ENCODE measurements at regions not wholly inside any gene's neighbourhood (a gene's known extent, or its start where the extent isn't known, plus 50 kb on each side); places are given as distances from the start of the nearest gene placed in this dataset.

DNA sequence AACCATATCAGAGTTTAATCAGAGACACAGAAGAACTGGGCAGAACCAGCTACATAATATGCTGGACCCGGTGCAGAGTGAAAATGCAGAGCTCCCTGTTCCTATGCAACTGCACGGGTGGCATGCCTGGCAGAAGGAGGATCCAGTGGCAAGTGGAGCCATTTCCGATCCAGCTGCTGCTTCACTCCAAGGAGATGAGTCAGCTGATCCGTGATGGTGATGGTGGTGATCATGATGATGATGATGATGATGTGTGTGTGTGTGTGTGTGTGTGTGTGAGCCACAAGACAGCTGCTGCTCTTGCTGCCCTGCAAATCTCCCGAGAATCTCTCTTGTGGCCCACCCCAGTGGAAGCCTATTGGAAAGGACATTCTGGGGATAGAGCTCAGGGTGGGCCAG is 133.0 kb downstream of the URB2 start:
- H3K4me3 ChIP-seq (ENCODE audit: low read length), result no peak overlapping the region

DNA sequence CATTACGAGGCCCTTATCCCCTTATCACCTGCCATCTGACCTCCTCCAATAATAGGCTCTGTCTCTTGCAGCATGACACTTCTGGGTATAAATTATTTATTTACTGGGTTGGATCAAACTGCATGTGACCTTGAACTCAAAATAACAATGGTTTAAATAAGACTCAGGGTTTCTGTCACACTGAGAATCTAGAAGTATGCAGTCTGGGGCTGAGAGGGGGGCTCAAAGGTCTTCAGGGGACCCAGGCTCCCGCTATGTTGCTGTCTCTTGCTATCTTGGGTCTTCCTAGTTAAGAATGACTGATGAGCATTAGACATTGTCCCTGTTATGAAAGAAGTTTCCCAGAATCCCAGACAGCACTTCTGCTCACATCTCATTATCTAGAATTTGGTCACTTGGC is 133.5 kb downstream of the URB2 start:
- DNase-seq (ENCODE audit: low read depth, low spot score), result no peak
- no peak overlapping the region for H3K4me3 ChIP-seq (ENCODE audit: low read length)

More for the DNA sequence above, 133.0 kb downstream of the URB2 start:
- DNase-seq (ENCODE audit: low read depth, low spot score), result no peak

DNA sequence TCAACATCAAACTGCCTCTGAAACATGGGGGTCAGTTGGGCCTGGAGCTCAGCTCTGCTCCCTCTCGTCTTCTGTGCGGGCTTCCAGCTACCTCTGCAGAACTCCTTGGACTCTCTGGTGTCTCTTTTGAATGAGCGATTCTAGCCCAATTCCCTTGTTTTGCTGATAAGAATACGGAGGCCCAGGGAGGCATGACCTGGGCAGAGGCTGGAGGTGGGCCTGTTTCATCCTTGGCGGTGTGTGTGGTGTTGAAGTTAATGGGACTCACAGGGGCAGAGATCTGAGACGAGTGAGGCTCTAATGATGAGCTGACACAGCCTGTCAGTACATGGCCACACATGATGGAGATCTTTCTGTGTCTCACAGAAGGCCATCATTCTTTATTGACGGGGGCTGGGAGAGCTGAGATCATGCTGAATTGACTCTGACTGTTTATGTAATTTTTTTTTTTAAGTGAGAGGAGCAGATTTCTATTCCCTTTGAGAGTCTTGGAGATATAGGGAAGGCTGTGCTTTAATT is 134.5 kb downstream of the URB2 start:
- no peak overlapping the region for H3K4me3 ChIP-seq (ENCODE audit: low read length)

DNA sequence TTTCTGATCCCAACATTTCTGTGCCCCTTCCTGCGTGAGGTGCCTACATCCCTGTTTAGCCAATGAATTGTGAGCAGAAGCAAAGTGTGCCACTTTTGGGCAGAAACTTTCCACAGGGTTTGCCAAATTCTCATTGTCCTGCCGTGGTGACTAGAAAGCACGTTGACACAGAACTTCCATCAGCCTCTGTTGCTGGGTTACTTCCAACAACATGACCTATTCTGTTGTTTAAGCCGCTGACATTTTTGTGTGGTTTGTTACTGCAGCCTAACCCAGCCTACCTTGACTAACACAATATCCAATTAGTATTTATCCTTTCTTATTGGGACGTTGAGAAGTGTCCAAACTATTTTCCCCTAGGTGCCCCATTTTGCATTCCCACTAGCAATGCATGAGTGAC is 136.8 kb downstream of the URB2 start:
- no peak for DNase-seq (ENCODE audit: low read depth, low spot score)
- no peak overlapping the region for H3K4me3 ChIP-seq (ENCODE audit: low read length)

More for the DNA sequence above, 134.5 kb downstream of the URB2 start:
- DNase-seq (ENCODE audit: low read depth, low spot score), result no peak

DNA sequence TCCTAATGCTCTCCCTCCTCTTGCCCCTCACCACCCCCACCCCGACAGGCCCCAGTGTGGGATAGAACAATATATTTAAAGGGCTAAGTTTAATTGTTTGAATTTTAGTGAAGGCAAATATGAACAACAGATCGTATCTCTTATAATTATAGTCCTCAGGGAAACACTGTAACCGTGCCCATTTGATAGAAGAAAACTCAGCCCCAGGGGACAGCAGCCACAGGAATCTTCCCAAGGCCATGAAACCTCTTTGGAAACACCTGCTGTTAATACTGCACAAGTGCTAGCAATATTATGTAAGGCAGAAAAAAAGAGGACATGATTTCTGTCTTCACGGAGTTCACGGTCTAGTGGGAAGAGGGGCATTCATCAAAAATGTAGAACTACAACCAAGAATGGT is 142.2 kb downstream of the URB2 start:
- no peak overlapping the region for H3K4me3 ChIP-seq (ENCODE audit: low read length)
- no peak for DNase-seq (ENCODE audit: low read depth, low spot score)

DNA sequence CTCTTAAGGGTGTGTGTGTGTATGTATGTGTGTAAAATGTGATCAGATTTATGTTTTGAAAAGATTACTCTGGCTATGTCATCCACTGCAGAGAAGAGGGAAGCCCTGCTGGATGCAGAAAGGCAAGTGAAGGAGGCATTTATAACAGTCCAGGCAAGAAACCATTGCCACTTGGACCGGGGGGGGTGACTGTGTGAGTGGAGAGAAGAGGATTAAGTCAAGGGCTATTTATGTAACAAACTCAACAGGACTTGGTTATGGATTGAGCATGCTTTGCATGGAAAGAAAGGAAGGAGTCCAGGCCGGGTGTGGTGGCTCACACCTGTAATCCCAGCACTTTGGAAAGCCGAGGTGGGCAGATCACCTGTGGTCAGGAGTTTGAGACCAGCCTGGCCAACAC is 143.0 kb downstream of the URB2 start:
- H3K4me3 ChIP-seq (ENCODE audit: low read length), result no peak overlapping the region
- DNase-seq (ENCODE audit: low read depth, low spot score), result no peak

DNA sequence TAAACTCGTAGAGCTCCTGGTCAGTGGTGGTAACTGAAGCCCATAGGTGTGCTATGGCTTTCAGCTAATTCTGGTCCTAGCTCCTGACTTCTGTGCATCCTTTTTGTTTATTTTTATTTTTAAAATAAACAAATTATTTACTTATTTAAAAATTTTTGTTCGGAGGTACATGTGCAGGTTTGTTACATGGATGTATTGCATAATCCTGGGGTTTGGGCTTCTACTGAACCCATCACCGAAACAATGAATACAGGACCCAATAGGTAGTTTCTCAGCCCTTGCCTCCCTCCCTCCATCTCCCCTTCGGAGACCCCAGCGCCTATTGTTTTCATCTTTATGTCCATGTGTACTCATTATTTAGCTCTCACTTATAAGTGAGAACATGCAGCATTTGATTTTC is 143.8 kb downstream of the URB2 start:
- no peak overlapping the region for H3K4me3 ChIP-seq (ENCODE audit: low read length)
- DNase-seq (ENCODE audit: low read depth, low spot score), result no peak

DNA sequence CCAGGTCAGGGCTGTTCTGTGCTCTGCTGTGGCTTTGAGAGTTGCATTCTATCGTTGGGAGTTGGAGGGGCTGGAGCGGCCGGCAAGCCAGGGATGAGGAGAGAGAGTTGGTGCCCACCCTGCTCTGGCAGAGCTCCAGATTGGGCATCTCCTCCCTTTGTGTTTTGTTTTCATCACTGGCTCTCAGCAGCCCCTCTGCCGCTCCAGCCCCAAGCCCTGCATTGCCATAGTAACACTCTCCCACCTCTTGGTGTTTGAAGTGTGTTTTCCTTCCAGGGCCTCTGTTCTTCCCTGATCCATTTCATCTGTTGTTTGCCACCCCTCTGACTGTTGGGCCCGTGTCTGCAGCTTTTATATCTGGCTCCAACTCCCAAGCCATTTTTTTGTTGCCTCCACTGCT is 152.7 kb downstream of the URB2 start:
- H3K4me3 ChIP-seq (ENCODE audit: low read length), result no peak overlapping the region
- no peak for DNase-seq (ENCODE audit: low read depth, low spot score)

DNA sequence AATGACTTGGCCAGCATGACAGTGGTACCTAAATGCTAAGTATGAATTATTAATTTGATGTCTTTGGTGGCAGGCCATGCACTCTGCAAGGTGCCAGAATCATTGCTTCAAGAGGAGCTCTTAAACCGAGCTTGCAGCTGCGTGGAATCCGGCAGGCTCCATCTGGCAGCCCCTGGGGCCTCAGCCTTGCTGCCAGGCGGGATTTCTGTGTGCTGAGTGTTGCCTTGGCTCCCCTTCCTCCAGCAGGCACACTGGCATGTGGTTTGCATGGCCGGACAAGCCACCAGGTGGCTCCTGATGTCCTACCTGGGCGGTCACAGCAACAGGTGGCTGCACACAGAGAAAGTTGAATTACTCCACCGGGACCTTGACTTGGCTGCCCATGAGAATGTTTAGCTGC is 155.4 kb downstream of the URB2 start:
- no peak for DNase-seq (ENCODE audit: low read depth, low spot score)
- no peak overlapping the region for H3K4me3 ChIP-seq (ENCODE audit: low read length)

DNA sequence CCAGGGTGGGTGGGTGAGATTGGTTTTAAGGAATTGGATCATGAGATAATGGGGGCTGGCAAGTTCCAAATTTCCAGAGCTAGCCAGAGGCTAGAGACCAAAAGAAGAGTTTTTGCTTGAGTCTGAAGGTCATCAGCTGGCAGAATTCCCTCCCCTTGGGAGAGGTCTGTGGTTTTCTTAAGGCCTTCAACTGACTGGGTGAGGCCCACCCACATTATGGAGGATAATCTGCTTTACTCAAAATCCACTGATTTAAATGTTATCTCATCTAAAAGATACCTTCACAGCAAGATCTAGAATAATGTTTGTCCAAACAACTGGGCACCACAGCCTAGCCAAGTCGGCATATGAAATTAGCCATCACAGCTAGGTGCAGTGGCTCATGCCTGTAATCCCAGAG is 156.4 kb downstream of the URB2 start:
- no peak overlapping the region for H3K4me3 ChIP-seq (ENCODE audit: low read length)
- no peak for DNase-seq (ENCODE audit: low read depth, low spot score)

DNA sequence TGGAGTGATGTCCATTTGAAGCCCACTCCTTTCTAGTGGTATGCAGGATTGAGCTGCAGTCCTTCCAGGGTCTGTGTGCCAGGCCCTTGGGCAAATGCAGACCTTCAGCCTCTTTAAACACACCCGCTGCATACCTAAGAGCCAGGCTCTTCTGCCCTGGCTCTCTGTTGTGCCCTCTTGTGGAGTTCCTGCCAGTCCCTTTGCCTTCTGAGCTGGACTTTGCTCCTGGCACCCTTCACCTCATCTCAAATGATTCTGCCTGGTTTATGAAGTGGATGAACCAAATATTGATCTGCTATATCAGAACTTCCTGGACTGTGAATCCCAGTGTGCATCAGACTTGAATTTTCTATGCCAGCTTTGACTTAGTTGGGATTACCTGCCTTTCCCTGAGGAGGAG is 158.8 kb downstream of the URB2 start:
- no peak overlapping the region for H3K4me3 ChIP-seq (ENCODE audit: low read length)

DNA sequence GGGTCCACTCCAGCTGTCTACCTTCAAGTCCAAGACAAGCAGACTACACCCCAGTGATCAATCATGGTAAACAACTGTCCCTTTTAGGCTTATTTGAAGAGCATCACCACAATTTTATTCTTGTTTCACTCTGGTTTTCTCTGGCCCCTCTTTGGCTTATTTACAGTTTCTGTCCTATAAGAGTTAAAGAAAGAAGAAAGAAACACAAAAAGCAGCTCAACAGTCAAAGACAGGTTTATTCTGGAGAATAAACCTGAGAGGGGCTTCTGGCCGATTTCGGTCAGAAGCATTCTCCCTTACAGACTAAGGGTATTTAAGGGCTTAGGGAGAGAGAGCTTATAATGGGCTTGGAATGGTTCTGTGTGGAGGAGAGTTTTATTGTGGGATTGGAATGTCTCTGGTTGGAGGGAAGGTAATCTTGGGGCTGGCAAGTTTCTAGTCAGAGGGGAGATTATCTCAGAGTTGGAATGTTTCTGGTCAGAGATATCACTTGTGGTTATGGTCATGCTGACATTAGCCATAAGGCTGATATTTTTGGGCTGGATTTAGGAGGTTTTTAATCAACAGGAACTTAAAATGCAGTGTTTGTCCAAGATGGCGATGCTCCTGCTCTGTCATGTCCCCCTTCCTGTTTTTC is 161.0 kb downstream of the URB2 start:
- DNase-seq (ENCODE audit: low read depth, low spot score), result no peak
- no peak overlapping the region for H3K4me3 ChIP-seq (ENCODE audit: low read length)

More for the DNA sequence above, 158.8 kb downstream of the URB2 start:
- DNase-seq (ENCODE audit: low read depth, low spot score), result no peak

DNA sequence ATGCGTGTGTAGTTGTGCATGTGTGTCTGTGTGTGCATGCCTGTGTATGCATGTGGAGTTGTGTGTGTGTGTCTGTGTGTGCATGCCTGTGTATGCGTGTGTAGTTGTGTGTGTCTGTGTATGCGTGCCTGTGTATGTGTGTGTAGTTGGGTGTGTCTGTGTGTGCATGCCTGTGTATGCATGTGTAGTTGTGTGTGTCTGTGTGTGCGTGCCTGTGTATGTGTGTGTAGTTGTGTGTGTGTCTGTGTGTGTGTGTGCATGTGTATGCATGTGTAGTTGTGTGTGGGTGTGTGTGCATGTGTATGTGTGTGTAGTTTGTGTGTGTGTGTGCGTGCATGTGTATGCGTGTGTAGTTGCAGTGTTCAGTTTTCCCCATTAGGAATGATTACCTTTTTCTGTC is 162.0 kb downstream of the URB2 start:
- H3K4me3 ChIP-seq (ENCODE audit: low read length), result no peak overlapping the region
- no peak for DNase-seq (ENCODE audit: low read depth, low spot score)

DNA sequence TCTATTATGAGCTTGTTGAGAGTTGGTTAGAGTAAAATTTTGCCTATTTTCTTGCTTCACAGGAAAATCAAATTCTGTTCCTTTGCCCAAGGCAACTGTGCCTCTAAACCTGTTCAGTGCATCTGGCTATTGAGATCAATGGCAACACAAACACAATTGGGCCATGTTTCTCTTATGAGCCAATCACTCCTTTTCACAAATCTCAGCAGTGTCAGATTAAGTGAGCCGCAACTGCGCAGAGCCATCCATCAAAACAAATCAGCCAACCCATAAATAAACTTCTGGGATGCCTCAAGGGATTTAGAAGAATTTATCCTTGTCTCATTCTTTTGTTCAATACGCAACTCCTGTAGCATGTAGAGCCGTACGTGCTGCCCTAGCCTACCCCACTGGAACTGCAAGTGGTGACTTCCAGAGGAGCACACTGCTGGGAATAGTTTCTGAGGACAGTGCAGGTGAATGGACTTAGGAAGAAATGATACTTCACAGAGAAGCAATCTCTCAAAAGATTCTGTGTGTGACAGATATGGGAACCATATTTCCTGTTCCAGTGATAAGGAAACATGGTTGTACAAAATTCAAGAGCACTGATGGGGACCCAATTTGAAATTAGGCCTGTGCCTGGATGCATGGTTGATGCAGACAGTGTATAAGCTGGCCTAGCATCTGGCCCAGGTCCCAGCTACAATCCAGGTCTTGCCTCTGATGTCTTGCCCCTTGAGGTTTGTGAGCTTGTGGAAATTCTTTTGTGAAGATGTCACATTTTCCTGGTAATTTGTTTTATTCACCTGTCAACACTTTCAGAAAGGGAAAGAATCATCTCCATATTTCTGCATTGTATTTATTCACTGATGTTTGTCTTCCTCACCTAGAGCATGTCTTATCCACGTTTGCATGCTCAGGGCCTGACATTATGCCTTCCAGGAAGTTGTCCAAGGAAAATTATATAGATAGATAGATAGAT is 166.2 kb downstream of the URB2 start:
- H3K4me3 ChIP-seq (ENCODE audit: low read length), result no peak overlapping the region
- DNase-seq (ENCODE audit: low read depth, low spot score), result no peak

DNA sequence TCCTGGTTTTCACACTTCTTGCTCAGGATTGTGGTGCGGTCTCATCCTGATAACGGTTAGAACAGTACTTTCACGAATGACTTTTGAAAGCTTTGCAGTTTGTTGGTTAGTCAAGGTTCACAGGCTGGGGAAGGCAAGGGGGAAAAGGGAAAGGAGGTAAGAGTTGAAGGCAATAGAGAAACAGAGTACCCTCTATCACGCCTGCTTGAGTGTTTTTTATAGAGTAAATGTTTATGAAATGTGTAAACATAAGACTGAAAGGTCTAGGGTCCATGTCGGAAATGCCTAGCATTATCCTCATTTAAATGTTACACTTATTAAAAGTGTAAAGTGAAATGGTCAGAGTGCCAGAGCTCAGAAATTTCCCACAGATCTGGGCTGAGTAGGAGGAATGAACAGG is 167.4 kb downstream of the URB2 start:
- no peak overlapping the region for H3K4me3 ChIP-seq (ENCODE audit: low read length)
- no peak for DNase-seq (ENCODE audit: low read depth, low spot score)

DNA sequence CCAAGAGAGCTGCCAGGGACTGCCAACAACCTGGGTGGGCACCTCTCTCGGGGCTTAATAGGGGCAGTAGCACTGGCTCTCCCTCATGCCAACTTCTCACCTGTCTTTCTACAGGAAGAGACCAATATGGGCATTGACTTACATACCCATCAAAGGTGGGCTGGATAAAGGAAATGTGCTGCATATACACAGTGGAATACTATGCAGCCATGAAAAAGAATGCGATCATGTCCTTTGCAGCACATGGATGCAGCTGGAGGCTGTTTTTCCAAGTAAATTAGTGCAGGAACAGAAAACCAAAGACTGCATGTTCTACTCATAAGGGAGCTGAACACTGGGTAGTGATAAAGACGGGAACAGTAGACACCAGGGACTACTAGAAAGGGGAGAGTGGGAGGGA is 172.5 kb downstream of the URB2 start:
- H3K4me3 ChIP-seq (ENCODE audit: low read length), result no peak overlapping the region
- DNase-seq (ENCODE audit: low read depth, low spot score), result no peak

DNA sequence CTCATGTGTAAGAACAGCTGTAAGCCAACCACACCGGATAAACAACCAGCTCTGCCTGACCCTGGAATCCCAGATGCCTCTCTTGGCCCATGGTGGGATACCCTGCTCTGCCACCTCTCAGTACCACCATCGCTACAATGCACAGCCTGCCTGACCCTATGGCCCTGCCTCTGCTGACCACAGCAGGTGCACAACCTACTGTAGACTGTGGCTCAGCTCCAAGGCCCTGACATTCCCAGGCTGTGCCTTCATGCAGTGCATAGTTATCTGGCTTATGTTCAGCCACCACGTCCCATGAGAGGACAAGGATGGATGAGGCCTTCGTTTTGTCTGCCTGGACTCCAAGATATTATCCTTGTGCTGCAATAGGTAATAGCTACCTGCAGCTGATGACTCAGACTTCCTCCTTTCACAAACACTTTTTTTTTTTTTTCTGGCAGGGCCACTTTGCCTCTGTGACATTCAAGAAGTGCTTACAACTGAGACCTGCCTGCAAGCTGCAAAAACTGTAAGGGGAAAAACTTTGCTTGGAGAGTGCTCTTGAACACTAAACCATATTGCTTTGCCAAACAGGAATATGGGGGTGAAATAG is 177.7 kb downstream of the URB2 start:
- DNase-seq (ENCODE audit: low read depth, low spot score), result no peak
- H3K4me3 ChIP-seq (ENCODE audit: low read length), result no peak overlapping the region

DNA sequence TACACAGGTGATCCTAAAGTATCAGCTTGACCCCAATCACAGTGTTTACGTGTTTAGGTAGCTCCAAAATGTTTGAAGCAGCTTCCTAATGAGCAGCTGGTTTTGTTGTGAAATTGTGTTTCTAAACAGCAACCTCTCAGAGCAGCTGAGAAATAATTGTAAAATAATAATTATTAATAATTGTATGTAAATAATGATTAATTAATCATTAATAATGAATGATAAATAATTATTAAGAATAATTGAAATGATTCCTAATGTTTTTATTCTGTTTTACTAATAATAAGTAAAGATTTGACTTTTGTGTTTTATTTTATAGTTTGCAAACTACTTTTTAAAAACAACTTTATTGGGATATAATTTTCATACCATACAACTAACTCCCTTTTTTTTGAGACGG is 182.2 kb downstream of the URB2 start:
- no peak overlapping the region for H3K4me3 ChIP-seq (ENCODE audit: low read length)
- DNase-seq (ENCODE audit: low read depth, low spot score), result no peak

DNA sequence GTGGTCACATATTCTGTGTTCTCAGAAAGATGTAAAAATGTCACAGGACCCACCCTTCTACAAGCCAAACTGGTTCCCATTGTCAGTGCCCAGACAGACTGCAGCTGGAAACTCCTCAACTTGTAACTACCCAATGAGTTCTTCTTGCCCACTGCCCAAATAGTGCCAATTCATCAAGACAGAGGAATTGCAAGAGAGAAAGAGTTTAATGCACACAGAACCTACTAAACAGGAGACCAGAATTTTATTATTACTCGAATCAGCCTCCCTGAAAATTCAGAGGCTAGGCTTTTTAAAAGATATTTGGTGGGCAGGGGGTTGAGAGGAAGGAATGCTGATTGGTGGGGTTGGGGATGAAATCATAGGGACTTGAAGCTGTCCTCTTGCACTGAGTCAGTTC is 184.1 kb downstream of the URB2 start:
- H3K4me3 ChIP-seq (ENCODE audit: low read length), result no peak overlapping the region
- no peak for DNase-seq (ENCODE audit: low read depth, low spot score)

DNA sequence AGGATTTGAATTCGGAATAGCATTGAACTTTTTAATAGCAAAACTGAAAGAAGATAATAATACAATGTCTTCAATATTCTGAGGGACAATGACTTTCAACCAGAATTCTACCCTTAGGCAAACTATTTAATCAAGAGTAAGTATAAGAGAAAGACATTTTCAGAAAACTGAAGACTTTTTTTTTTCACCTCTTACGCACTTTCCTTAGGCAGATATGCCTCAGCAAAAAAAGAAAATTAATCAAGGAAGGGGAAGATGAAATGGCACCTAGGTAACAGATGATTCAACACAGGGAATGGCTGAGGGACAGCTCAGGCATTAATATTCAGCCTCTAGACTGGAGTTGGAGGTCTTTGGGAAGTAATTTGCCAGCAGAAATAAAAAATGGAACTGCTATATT is 184.9 kb downstream of the URB2 start:
- DNase-seq (ENCODE audit: low read depth, low spot score), result no peak
- H3K4me3 ChIP-seq (ENCODE audit: low read length), result no peak overlapping the region

Measured in Jurkat, Clone E6-1 (cell line).